Loucy (cell line): ENCODE measurements at regions not wholly inside any gene's neighbourhood (a gene's known extent, or its start where the extent isn't known, plus 50 kb on each side); places are given as distances from the start of the nearest gene placed in this dataset.

Experiments
- H2AFZ ChIP-seq: fragments of 200-600 bp; sonication (generic); 2 replicates; pipeline ENCODE4 v1.6.0; 2016; ENCODE audit warnings: antibody characterized with exemption, mild to moderate bottlenecking, low read length, moderate library complexity
- H3F3A ChIP-seq: fragments of 200-600 bp; 2 replicates; pipeline ENCODE4 v1.6.0; 2016; ENCODE audit warnings: antibody characterized with exemption, low read depth, mild to moderate bottlenecking
- H3K27me3 ChIP-seq: fragments of 200-600 bp; sonication (generic); 2 replicates; pipeline ENCODE4 v1.6.1; 2014; ENCODE audit warnings: low read length, mild to moderate bottlenecking; ENCODE audit not compliant: insufficient read depth, poor library complexity, severe bottlenecking
- H3K36me3 ChIP-seq: fragments of 200-600 bp; sonication (generic); 2 replicates; pipeline ENCODE4 v1.6.1; 2016; ENCODE audit warnings: low read length; ENCODE audit not compliant: insufficient read depth
- H3K4me1 ChIP-seq: fragments of 200-600 bp; sonication (generic); 2 replicates; pipeline ENCODE4 v1.5.1; 2014; ENCODE audit warnings: low read length, mild to moderate bottlenecking; ENCODE audit not compliant: insufficient read depth, poor library complexity, severe bottlenecking
- H3K4me2 ChIP-seq: fragments of 200-600 bp; sonication (generic); 2 replicates; pipeline ENCODE4 v1.6.0; 2014; ENCODE audit warnings: antibody characterized with exemption, low read length, low read depth, mild to moderate bottlenecking; ENCODE audit not compliant: poor library complexity, severe bottlenecking
- H3K4me3 ChIP-seq: fragments of 200-600 bp; sonication (generic); 2 replicates; pipeline ENCODE4 v1.5.1; 2014; ENCODE audit warnings: low read length, mild to moderate bottlenecking, mixed read lengths; ENCODE audit not compliant: poor library complexity, severe bottlenecking
- H3K79me2 ChIP-seq: fragments of 200-600 bp; sonication (generic); 2 replicates; pipeline ENCODE4 v1.6.1; 2014; ENCODE audit warnings: low read length; ENCODE audit not compliant: insufficient read depth
- H3K9ac ChIP-seq: fragments of 200-600 bp; sonication (generic); 2 replicates; pipeline ENCODE4 v1.6.0; 2014; ENCODE audit warnings: mild to moderate bottlenecking, low read depth, low read length, moderate library complexity; ENCODE audit not compliant: poor library complexity, severe bottlenecking
- H3K9me2 ChIP-seq: fragments of 200-600 bp; sonication (generic); replicated peaks from 2 replicates; pipeline ENCODE4 v1.6.1; 2016; ENCODE audit warnings: low read depth, low read length, mixed read lengths
- H3K9me3 ChIP-seq: fragments of 200-600 bp; sonication (generic); 2 replicates; pipeline ENCODE4 v1.6.1; 2014; ENCODE audit warnings: mild to moderate bottlenecking, antibody characterized with exemption, low read length, low read depth; ENCODE audit not compliant: insufficient read depth
- H4K20me1 ChIP-seq: fragments of 200-600 bp; sonication (generic); 2 replicates; pipeline ENCODE4 v1.6.0; 2014; ENCODE audit warnings: antibody characterized with exemption, low read length, mild to moderate bottlenecking; ENCODE audit not compliant: insufficient read depth, poor library complexity, severe bottlenecking
- EZH2phosphoT487 ChIP-seq: fragments of 200-600 bp; IDR thresholded peaks from 2 replicates; pipeline ENCODE4 v1.6.1; 2018; ENCODE audit warnings: antibody characterized with exemption, mild to moderate bottlenecking, moderate library complexity, borderline replicate concordance
- TF ChIP-seq, protein P1 (sequence below): fragments of 200-600 bp; sonication (generic); conservative IDR thresholded peaks from 2 replicates; pipeline ENCODE4 v1.5.1; 2014; ENCODE audit warnings: mild to moderate bottlenecking, antibody characterized with exemption, low read length

DNA sequence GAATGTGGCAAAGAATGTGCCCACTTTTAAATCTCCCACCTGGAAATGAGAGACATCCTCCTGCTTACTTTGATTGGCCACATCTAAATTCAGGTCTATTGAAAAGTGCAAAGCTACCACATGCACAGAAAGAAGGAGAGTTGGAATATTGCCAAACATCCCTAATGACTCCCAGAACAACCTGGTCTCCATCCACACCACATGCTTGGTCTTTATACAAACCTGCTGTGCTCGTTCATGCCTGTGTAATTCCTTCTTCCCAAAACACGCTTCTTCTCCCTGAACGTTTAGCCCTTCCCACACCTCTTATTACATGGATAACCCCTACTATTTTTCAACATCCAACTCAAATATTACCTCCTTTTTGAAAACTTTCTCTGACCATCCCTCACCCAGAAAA, 66.2 kb upstream of the BCL2L14 start:
- Histone ChIP-seq H3K27me3 (no peaks in the 10 kb centered on the region), H3K79me2 (no peaks in the 10 kb centered on the region), H3K36me3 (no peaks in the 10 kb centered on the region), H3F3A (no peaks in the 10 kb centered on the region), H4K20me1 (no peaks in the 10 kb centered on the region), H3K9ac (no peak overlapping the region), H3K9me2 (no peaks in the 10 kb centered on the region), H2AFZ (no peak overlapping the region), H3K4me1 (peaks cover 24% of the 10 kb centered on the region), H3K4me2 (no peak overlapping the region), H3K9me3 (no peaks in the 10 kb centered on the region), H3K4me3 (no peak overlapping the region)
- TF ChIP-seq, protein P1, sequence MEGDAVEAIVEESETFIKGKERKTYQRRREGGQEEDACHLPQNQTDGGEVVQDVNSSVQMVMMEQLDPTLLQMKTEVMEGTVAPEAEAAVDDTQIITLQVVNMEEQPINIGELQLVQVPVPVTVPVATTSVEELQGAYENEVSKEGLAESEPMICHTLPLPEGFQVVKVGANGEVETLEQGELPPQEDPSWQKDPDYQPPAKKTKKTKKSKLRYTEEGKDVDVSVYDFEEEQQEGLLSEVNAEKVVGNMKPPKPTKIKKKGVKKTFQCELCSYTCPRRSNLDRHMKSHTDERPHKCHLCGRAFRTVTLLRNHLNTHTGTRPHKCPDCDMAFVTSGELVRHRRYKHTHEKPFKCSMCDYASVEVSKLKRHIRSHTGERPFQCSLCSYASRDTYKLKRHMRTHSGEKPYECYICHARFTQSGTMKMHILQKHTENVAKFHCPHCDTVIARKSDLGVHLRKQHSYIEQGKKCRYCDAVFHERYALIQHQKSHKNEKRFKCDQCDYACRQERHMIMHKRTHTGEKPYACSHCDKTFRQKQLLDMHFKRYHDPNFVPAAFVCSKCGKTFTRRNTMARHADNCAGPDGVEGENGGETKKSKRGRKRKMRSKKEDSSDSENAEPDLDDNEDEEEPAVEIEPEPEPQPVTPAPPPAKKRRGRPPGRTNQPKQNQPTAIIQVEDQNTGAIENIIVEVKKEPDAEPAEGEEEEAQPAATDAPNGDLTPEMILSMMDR, result no peak
- no peak for TF ChIP-seq EZH2phosphoT487

DNA sequence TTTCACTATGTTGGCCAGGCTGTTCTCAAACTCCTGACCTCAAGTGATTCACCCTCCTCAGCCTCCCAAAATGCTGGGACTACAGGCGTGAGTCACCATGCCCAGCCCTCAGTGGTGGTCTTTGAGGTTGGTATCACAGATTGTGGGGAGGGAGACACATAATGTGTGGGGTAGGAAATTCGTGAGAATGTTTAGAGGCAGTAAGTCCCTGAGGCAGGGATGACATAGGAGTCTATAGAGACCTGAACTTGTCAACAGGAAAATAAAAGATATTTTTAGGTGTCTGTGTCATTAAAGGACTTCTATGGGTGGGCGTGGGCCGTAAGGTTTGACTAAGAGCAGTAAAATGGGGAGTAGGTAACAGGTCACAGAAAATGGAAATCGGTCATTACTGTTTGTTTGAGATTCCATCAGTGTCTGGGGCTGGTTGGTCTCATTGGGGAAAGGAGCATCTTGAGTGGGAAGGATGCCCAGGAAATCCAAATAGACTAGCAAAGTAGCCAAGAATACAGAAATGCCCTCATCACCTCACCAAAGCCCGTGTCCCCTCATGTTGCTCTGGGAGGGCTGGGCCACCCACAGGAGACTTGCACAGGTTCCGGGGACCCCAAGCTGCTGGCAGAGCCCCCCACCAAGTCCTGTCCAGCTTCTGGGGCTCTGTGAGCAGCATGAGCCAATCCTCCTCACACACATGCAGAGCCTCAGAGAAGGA, 63.6 kb upstream of the BCL2L14 start:
- Histone ChIP-seq H3K4me2 (peak overlapping the region; percentile 75), H3K4me1 (peaks cover 40% of the 10 kb centered on the region), H4K20me1 (no peaks in the 10 kb centered on the region), H3K4me3 (no peak overlapping the region), H3K9ac (no peak overlapping the region), H3K36me3 (no peaks in the 10 kb centered on the region), H3K79me2 (no peaks in the 10 kb centered on the region), H3F3A (no peaks in the 10 kb centered on the region), H3K9me3 (no peaks in the 10 kb centered on the region), H3K27me3 (no peaks in the 10 kb centered on the region), H3K9me2 (no peaks in the 10 kb centered on the region), H2AFZ (no peak overlapping the region)
- no peak for TF ChIP-seq EZH2phosphoT487
- TF ChIP-seq, protein P1, result no peak

DNA sequence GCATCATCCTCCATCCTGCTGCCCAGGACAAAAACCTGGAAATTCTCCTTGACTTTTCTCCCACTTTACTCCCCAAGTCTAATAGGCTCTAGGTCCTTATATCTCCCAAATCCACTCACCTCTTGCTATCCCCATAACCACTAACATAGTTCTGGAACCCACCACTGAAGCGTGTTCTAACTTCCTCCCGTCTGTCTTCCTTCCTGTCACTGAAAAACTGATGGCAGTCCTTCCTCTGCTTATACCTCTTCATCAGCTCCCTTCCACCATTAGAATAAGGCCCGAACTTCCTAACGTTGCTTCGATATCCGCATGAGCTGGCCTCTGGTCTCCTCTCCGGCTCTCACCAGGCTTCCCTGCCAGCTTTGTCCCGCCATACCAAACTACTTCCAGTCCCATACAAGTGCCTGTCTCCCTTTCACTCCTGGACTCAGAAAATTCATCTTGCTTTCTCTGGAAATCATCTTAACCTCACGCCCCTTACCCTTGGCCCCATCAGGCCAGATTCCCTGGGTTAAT, 63.0 kb upstream of the BCL2L14 start:
- Histone ChIP-seq H3K4me3 (no peak overlapping the region), H3F3A (no peaks in the 10 kb centered on the region)
- TF ChIP-seq, protein P1, result no peak
- TF ChIP-seq EZH2phosphoT487, result no peak

More for the DNA sequence above, 63.0 kb upstream of the BCL2L14 start:
- Histone ChIP-seq H4K20me1 (no peaks in the 10 kb centered on the region), H3K9me2 (no peaks in the 10 kb centered on the region), H3K4me1 (peaks cover 40% of the 10 kb centered on the region), H3K9me3 (no peaks in the 10 kb centered on the region), H3K36me3 (no peaks in the 10 kb centered on the region), H3K9ac (no peak overlapping the region), H3K4me2 (peak overlapping the region; percentile 75), H2AFZ (peak overlapping the region; percentile 26), H3K79me2 (no peaks in the 10 kb centered on the region), H3K27me3 (no peaks in the 10 kb centered on the region)
